Activated effector memory CD4-positive, alpha-beta T cell treated with anti-CD3 and anti-CD28 coated beads, Interleukin-2, amount 50 U/mL, for 16 hours (primary cell): ENCODE measurements at regions not wholly inside any gene's neighbourhood (a gene's known extent, or its start where the extent isn't known, plus 50 kb on each side); places are given as distances from the start of the nearest gene placed in this dataset.

ENCODE experiments used
- DNase-seq: peaks from one replicate; pipeline ENCODE4 v3.0.0-alpha.2; 2020

- no peak for DNase-seq
Measured at GRCh38 chr12:59196989-59197388, 276.7 kb upstream of the LRIG3 start.

- no peak for DNase-seq
Measured at GRCh38 chr12:59194794-59195193, 274.5 kb upstream of the LRIG3 start.

- DNase-seq, result no peak
Measured at GRCh38 chr12:59193476-59194050, 273.3 kb upstream of the LRIG3 start.

GRCh38 chr12:59191372-59191771 lies 271.1 kb upstream of the LRIG3 start:
- no peak for DNase-seq

GRCh38 chr12:59186451-59186850 lies 266.1 kb upstream of the LRIG3 start:
- no peak for DNase-seq

- DNase-seq, result no peak
Measured at GRCh38 chr12:59185295-59185694, 265.0 kb upstream of the LRIG3 start.

- no peak for DNase-seq
Measured at GRCh38 chr12:59182658-59183455, 262.6 kb upstream of the LRIG3 start.

GRCh38 chr12:59182191-59182590 lies 261.9 kb upstream of the LRIG3 start:
- DNase-seq, result peak; percentile 63

- no peak for DNase-seq
Measured at GRCh38 chr12:59181196-59181777, 261.0 kb upstream of the LRIG3 start.

- no peak for DNase-seq
Measured at GRCh38 chr12:59179231-59179630, 258.9 kb upstream of the LRIG3 start.

- DNase-seq, result no peak
Measured at GRCh38 chr12:59173695-59174094, 253.4 kb upstream of the LRIG3 start.

GRCh38 chr12:59168647-59169046 lies 248.3 kb upstream of the LRIG3 start:
- DNase-seq, result no peak

GRCh38 chr12:59166457-59166856 lies 246.2 kb upstream of the LRIG3 start:
- no peak for DNase-seq

- no peak for DNase-seq
Measured at GRCh38 chr12:59164991-59165718, 244.9 kb upstream of the LRIG3 start.

- DNase-seq, result no peak
Measured at GRCh38 chr12:59164226-59164625, 243.9 kb upstream of the LRIG3 start.

- DNase-seq, result no peak
Measured at GRCh38 chr12:59158681-59159080, 238.4 kb upstream of the LRIG3 start.

GRCh38 chr12:59158066-59158465 lies 237.8 kb upstream of the LRIG3 start:
- no peak for DNase-seq

GRCh38 chr12:59155448-59155847 lies 235.1 kb upstream of the LRIG3 start:
- no peak for DNase-seq

GRCh38 chr12:59151243-59151642 lies 230.9 kb upstream of the LRIG3 start:
- DNase-seq, result no peak

GRCh38 chr12:59149995-59150642 lies 229.8 kb upstream of the LRIG3 start:
- DNase-seq, result no peak

GRCh38 chr12:59147791-59148190 lies 227.5 kb upstream of the LRIG3 start:
- no peak for DNase-seq

- DNase-seq, result no peak
Measured at GRCh38 chr12:59142183-59142790, 222.0 kb upstream of the LRIG3 start.

- DNase-seq, result no peak
Measured at GRCh38 chr12:59134750-59135149, 214.4 kb upstream of the LRIG3 start.
